ENCODE measurements at regions not wholly inside any gene's neighbourhood (a gene's known extent, or its start where the extent isn't known, plus 50 kb on each side); places are given as distances from the start of the nearest gene placed in this dataset.

- Histone ChIP-seq H4K5ac (ENCODE audit: insufficient read length, low read depth, low read length) (no peak overlapping the region), H2BK15ac (ENCODE audit: low read depth, low read length) (no peak overlapping the region), H2AFZ (ENCODE audit: low read length) (no peak overlapping the region), H4K20me1 (ENCODE audit: control insufficient read depth, insufficient read depth, insufficient read length) (no peaks in the 10 kb centered on the region), H2BK120ac (ENCODE audit: low read depth, low read length, poor library complexity, severe bottlenecking) (no peak overlapping the region), H3K4me2 (ENCODE audit: insufficient read depth, insufficient read length, low read length) (no peak overlapping the region), H3K18ac (ENCODE audit: insufficient read length, low read depth, low read length) (no peak overlapping the region), H3K14ac (ENCODE audit: insufficient read depth, low read length) (no peak overlapping the region), H3K27ac (ENCODE audit: insufficient read length, low read depth, low read length) (no peak overlapping the region), H3K9ac (ENCODE audit: extremely low read depth, insufficient read length, low read length) (no peak overlapping the region), H3K79me2 (ENCODE audit: insufficient read depth, low read length) (no peaks in the 10 kb centered on the region), H3K79me1 (ENCODE audit: insufficient read depth, low read depth, low read length, poor library complexity, severe bottlenecking) (no peaks in the 10 kb centered on the region), H2BK20ac (ENCODE audit: low read depth, low read length, poor library complexity, severe bottlenecking) (no peak overlapping the region), H3K56ac (ENCODE audit: insufficient read length, low read depth, low read length) (no peak overlapping the region), H2BK12ac (ENCODE audit: insufficient read length, low read depth, low read length) (no peak overlapping the region), H3K4me1 (ENCODE audit: insufficient read depth, low read length) (peaks cover 7% of the 10 kb centered on the region; the same call in 1 of the 2 replicates), H3K23ac (ENCODE audit: insufficient read length, low read depth, low read length) (no peak overlapping the region), H4K8ac (replicated peaks; ENCODE audit: insufficient read length, low read depth, low read length) (no peak overlapping the region), H4K91ac (ENCODE audit: insufficient read length, low read depth, low read length) (no peak overlapping the region), H2AK5ac (ENCODE audit: insufficient read length, low read length) (no peak overlapping the region), H3K9me3 (ENCODE audit: control insufficient read depth, low read depth, low read length) (no peaks in the 10 kb centered on the region), H3K23me2 (ENCODE audit: insufficient read length, low read depth, low read length, poor library complexity, severe bottlenecking) (no peaks in the 10 kb centered on the region), H3K27me3 (ENCODE audit: insufficient read depth, low read length) (no peaks in the 10 kb centered on the region), H3K4ac (ENCODE audit: low read depth, low read length) (no peak overlapping the region), H3T11ph (ENCODE audit: low read length) (no peak overlapping the region), H2BK5ac (ENCODE audit: insufficient read length, low read length) (no peak overlapping the region)
- no peak overlapping the region for H3K27ac Mint-ChIP-seq
- H3K9me3 Mint-ChIP-seq: peaks cover 12 to 24% of the 10 kb centered on the region in 2 experiments
- H3K4me1 Mint-ChIP-seq: peaks cover 35 to 44% of the 10 kb centered on the region in 2 experiments
- DNase-seq: no peak
- H3K36me3 Mint-ChIP-seq (ENCODE audit: insufficient read depth in 1 of 3, low read depth in 3 of 3): peaks cover 0 to 10% (median 8%) of the 10 kb centered on the region in 3 experiments; a peak in 4 of 7 replicates
- peaks cover 1% of the 10 kb centered on the region; the same call in 1 of the 2 replicates for H3K27me3 Mint-ChIP-seq (ENCODE audit: low read depth)
- TF ChIP-seq, protein P1, sequence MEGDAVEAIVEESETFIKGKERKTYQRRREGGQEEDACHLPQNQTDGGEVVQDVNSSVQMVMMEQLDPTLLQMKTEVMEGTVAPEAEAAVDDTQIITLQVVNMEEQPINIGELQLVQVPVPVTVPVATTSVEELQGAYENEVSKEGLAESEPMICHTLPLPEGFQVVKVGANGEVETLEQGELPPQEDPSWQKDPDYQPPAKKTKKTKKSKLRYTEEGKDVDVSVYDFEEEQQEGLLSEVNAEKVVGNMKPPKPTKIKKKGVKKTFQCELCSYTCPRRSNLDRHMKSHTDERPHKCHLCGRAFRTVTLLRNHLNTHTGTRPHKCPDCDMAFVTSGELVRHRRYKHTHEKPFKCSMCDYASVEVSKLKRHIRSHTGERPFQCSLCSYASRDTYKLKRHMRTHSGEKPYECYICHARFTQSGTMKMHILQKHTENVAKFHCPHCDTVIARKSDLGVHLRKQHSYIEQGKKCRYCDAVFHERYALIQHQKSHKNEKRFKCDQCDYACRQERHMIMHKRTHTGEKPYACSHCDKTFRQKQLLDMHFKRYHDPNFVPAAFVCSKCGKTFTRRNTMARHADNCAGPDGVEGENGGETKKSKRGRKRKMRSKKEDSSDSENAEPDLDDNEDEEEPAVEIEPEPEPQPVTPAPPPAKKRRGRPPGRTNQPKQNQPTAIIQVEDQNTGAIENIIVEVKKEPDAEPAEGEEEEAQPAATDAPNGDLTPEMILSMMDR (conservative IDR thresholded peaks at IDR 0.05): no peak
- no CpG with 5 or more reads among the region's 2 CpGs for WGBS (ENCODE audit: extremely low coverage, insufficient read length, low lambda C conversion rate)
- H3K4me3 Mint-ChIP-seq: no peak overlapping the region
These were observed 254.1 kb downstream of the UACA start for GRCh38 chr15:70509282-70509662.
